GM18520 (cell line): ENCODE measurements at regions not wholly inside any gene's neighbourhood (a gene's known extent, or its start where the extent isn't known, plus 50 kb on each side); places are given as distances from the start of the nearest gene placed in this dataset.
"Not testable (repeated sequence)": the region's sequence is repeated elsewhere in the genome, so short reads cannot be mapped to it uniquely, and the experiment has no call there.

Experiments
- ATAC-seq: cut with Tn5 transposase; IDR thresholded peaks from one replicate; pipeline ENCODE4 v1.9.1; 2021; ENCODE audit not compliant: unreplicated experiment

GRCh38 chr7:68050627-68051026, 1054.0 kb downstream of the TYW1 start:
- ATAC-seq = no peak

DNA sequence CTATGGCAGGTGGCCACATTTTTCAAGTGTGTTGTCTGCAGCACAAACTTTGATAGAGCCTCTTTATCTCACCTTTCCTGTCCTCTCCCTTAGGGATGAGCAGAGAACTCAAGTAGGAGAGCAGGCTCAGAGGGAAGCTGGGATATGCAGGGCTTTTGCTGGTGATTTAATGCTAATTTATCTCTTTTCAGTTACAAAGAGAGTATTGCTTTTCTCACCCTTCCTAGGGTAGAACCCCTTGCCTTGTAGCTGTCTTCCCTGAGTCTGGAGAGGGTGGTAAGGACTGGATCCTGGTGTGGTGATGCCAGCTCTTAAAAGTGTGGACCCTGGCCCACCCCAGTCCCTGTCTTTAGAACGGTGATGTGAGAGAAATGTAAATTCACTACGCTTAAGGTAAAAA, 1061.4 kb downstream of the TYW1 start:
- no peak for ATAC-seq

DNA sequence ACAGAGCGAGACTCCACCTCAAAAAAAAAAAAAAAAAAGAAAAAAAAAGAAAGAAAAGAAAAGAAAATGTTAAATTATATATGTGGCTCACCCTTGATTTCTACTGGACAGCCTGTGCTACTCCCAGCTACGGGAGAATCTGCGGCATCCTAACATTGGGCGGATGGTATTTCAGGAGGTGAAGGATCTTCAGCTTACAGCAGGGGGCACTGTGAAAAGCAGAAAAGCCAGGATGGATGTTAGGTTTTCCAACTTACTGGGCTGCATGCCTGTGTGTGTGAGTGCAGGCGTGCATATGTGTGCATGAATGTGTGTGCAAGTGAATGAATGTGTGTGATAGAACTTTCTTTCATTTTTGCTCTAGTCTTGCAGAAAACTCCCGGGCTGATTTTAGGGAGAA, 1066.5 kb downstream of the TYW1 start:
- ATAC-seq = no peak

GRCh38 chr7:68065581-68065980, 1068.9 kb downstream of the TYW1 start:
- no peak for ATAC-seq

- no peak for ATAC-seq
Observed at GRCh38 chr7:68067845-68068244, 1071.2 kb downstream of the TYW1 start.

- ATAC-seq = no peak
Observed at GRCh38 chr7:68070992-68071391, 1074.4 kb downstream of the TYW1 start.

- no peak for ATAC-seq
Observed at GRCh38 chr7:68073701-68074100, 1077.1 kb downstream of the TYW1 start.

GRCh38 chr7:68074242-68074641, 1077.6 kb downstream of the TYW1 start:
- no peak for ATAC-seq

GRCh38 chr7:68078157-68078710, 1081.6 kb downstream of the TYW1 start:
- no peak for ATAC-seq

DNA sequence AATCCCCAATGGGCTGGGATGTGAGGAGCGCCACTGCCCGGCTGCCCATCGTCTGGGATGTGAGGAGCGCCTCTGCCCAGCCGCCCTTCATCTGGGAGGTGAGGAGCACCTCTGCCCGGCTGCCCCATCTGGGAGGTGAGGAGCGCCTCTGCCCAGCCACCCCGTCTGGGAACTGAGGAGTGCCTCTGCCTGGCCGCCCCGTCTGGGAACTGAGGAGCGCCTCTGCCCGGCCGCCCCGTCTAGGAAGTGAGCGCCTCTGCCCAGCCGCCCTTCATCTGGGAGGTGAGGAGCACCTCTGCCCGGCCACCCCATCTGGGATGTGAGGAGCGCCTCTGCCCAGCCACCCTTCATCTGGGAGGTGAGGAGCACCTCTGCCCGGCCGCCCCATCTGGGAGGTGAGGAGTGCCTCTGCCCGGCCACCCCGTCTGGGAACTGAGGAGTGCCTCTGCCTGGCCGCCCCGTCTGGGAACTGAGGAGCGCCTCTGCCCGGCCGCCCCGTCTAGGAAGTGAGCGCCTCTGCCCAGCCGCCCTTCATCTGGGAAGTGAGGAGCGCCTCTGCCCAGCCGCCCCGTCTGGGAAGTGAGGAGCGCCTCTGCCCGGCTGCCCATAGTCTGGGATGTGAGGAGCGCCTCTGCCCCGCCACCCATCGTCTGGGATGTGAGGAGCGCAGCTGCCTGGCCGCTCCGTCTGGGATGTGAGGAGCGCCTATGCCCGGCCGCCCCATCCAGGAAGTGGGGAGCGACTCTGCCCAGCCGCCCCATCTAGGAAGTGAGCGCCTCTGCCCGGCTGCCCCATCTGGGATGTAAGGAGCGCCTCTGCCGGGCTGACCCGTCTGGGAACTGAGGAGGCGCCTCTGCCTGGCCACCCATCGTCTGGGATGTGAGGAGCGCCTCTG, 1085.7 kb downstream of the TYW1 start:
- not testable (repeated sequence) for ATAC-seq

DNA sequence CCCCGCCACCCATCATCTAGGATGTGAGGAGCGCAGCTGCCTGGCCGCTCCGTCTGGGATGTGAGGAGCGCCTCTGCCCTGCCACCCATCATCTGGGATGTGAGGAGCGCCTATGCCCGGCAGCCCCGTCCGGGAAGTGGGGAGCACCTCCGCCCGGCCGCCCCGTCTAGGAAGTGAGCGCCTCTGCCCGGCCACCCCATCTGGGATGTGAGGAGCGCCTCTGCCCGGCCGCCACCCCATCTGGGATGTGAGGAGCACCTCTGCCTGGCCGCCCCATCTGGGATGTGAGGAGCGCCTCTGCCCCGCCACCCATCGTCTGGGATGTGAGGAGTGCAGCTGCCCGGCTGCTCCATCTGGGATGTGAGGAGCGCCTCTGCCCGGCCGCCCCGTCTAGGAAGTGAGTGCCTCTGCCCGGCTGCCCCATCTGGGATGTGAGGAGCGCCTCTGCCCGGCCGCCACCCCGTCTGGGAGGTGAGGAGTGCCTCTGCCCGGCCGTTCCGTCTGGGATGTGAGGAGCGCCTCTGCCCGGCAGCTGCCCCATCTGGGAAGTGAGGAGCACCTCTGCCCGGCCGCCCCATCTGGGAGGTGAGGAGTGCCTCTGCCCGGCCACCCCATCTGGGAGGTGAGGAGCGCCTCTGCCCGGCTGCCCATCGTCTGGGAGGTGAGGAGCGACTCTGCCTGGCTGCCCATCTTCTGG, 1086.5 kb downstream of the TYW1 start:
- ATAC-seq = not testable (repeated sequence)

DNA sequence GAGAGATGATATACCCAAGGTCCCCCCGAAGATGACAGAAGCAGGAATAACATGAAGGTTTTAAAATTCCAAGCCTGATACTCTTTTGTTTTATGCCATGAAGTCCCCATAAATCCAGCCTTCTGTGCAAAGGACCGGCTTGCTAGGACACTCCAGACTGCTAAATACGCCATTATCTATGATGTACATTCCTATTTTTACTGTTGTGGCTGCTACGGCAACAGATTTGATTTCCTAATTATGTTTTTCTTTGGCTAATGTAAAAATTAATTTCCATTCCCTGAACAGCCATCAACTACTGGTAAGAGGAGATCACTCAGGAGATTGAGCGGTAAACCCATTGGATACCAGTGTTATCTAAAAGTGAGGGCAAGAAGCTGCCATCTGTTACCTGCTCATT, 1090.8 kb downstream of the TYW1 start:
- no peak for ATAC-seq

GRCh38 chr7:68088879-68089278, 1092.2 kb downstream of the TYW1 start:
- ATAC-seq = no peak

DNA sequence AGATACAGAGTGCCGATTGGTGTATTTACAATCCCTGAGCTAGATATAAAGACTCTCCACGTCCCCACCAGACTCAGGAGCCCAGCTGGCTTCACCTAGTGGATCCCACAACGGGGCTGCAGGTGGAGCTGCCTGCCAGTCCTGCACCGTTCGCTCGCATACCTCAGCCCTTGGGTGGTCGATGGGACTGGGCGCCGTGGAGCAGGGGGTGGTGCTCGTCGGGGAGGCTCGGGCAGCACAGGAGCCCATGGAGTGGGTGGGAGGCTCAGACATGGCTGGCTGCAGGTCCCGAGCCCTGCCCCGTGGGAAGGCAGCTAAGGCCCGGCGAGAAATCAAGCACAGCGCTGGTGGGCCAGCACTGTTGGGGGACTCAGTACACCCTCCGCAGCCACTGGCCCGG, 1093.6 kb downstream of the TYW1 start:
- not testable (repeated sequence) for ATAC-seq

GRCh38 chr7:68103319-68103718, 1106.7 kb downstream of the TYW1 start:
- no peak for ATAC-seq

DNA sequence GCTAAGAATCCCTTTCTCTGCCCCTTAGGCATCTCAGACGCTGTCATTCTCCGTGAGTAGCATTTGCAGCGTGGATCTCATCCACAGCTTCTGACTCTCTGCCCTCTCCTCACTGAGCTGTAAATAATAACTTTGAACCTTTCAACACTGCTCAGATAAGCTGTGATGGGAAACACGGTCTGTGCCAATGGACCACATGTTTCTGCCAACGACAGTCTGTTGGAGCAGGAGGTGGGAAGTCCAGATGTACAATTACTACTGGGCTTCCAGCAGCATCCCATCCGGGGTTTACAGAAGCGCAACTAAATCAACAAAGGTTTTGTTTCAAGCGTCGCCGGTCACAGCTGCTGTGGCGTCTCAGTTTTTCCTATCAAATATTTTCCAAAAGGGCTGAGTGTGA, 1110.6 kb downstream of the TYW1 start:
- no peak for ATAC-seq

DNA sequence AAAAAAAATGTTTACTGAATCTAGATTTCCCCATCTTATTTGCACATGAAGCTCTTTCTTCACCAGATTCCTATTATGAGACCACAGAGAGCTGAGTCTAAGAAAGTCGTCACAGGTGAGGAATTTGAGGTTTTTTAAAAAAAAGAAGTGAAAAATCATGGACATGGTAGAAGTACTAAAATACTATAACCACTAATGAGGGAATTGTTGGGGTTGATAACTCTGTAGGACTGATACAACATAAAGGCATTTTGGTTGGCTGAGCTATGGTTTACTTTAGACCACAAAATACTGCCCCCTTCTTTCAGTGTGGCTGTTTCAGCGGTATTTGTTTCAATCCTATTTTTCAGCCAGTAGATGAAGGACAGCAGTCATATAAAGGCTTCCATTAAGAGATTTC, 1111.3 kb downstream of the TYW1 start:
- ATAC-seq = no peak

DNA sequence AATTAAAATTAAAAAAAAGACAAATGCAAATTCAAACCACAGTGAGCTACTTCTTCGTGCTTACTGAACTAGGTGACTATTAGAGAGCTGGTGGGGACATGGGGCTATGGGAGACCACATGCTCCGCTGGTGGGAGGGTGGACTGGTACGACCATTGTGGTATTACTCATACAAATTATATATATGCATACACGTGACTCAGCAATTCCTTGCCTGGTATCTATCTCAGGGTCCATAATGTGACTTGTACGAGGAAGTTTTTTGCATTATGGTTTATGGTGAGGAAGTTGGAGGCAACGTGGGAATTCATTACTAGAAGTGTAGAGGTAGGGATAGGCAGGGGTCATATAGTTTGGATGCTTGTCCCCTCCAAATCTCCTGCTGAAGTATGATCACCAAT, 1112.7 kb downstream of the TYW1 start:
- no peak for ATAC-seq

- ATAC-seq = no peak
Observed at GRCh38 chr7:68119411-68119810, 1122.8 kb downstream of the TYW1 start.

- no peak for ATAC-seq
Observed at GRCh38 chr7:68121056-68121455, 1124.4 kb downstream of the TYW1 start.

- ATAC-seq = no peak
Observed at GRCh38 chr7:68121655-68122054, 1125.0 kb downstream of the TYW1 start.

- no peak for ATAC-seq
Observed at GRCh38 chr7:68122801-68123200, 1126.2 kb downstream of the TYW1 start.
